ENCODE measurements at regions not wholly inside any gene's neighbourhood (a gene's known extent, or its start where the extent isn't known, plus 50 kb on each side); places are given as distances from the start of the nearest gene placed in this dataset.

DNA sequence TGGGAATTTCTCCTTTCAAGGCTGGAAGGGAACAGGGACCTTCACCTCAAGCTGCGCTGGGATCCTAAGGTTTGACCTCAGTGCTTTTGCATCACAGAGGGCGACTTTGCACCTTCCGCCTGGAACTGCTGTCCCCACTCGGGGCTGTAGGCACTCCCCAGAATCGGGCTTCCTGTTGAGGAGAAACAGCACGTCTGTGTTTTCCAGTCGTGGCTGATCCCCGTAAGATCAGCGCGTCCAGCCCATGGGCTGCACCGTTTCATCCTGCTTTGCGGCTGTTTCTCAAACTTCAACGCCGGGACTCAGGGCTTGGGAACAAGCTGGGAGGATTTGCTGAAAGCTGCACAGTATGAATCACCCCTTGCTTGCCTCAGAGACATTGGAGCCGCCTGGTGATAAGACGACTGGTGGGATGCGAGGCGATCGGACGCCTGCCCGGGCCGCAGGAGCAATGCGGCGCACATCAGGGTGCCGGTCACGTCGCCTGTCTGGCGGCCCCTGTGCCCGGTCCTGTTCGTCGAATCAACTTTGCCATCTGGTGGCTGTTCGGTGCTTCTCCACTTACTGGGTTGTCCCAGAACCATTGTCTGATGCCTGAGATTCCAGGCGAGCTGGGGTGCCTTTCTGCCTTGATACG, 53.6 kb upstream of the FRMD1 start:
- 36 to 38% methylated on average over 14 to 33 of the region's 34 CpGs for WGBS, 2 donors
- no peak for TF ChIP-seq POLR2A (IDR thresholded peaks at IDR 0.05)
- no peak for TF ChIP-seq POLR2AphosphoS5 (IDR thresholded peaks at IDR 0.05)
- TF ChIP-seq, protein P1, sequence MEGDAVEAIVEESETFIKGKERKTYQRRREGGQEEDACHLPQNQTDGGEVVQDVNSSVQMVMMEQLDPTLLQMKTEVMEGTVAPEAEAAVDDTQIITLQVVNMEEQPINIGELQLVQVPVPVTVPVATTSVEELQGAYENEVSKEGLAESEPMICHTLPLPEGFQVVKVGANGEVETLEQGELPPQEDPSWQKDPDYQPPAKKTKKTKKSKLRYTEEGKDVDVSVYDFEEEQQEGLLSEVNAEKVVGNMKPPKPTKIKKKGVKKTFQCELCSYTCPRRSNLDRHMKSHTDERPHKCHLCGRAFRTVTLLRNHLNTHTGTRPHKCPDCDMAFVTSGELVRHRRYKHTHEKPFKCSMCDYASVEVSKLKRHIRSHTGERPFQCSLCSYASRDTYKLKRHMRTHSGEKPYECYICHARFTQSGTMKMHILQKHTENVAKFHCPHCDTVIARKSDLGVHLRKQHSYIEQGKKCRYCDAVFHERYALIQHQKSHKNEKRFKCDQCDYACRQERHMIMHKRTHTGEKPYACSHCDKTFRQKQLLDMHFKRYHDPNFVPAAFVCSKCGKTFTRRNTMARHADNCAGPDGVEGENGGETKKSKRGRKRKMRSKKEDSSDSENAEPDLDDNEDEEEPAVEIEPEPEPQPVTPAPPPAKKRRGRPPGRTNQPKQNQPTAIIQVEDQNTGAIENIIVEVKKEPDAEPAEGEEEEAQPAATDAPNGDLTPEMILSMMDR (IDR thresholded peaks at IDR 0.05): peak; percentile 23 to 56 (median 34)
- no peak for TF ChIP-seq EP300 (IDR thresholded peaks at IDR 0.05)
- Histone ChIP-seq H3K27me3 (no peaks in the 10 kb centered on the region), H3K4me1 (peaks cover 0 to 13% (median 6%) of the 10 kb centered on the region in 4 donors), H3K4me3 (peak overlapping the region in 2 of 4 donors; percentile 27 to 34), H3K27ac (no peak overlapping the region), H3K9me3 (no peaks in the 10 kb centered on the region), H3K36me3 (no peaks in the 10 kb centered on the region)
- peak; percentile 38 to 87 for DNase-seq
- peak in 1 of 2 donors; percentile 82 for ATAC-seq (ENCODE audit: low FRiP score in 2 of 2)

DNA sequence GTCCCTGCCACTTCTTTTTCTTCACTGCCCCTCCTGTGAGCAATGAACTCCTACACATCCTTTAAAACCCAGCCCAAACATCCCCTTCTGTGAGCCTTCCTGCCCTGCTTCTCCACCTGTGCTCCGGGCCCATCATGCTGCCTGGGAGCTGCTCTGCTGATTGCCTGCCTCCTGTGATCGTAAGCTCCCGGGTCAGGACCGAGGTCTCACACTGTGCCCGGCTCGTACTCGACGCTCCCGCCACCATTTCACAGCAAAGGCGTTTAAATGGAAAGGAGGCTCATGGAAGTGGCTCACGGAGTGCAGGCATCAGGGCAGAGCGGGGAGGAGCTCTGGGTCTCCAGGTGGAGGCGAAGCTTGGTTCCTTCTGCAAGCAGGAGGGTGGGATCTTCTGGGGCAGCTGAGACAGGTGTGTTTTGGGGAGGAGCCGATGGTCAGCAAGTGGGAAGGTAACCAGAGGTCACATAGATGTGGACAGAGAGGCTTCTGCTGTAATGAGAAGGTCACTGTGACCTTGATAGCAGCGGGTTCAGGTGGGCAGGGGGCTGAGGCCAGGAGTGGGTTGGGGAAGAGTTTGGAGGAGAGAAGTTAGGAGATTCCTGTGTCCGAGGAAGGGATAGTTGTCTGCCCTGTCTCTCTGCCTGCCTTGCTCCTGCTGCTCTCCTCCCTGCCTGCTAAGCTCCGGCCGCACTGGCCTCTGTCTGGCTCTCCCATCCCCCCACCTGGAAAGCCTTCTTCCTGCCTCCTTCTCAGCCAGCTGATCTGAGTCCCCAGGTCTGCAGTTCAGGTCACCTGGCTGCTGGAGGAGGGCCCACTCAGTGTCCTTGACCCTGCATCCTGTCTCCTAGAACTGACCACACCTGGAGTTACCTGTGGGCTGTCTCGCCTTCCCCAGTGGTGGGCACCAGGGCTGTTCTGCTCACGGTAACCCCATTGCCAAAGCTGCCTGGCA, 52.7 kb upstream of the FRMD1 start:
- DNase-seq (no peak), ATAC-seq (ENCODE audit: low FRiP score in 2 of 2) (no peak)
- Histone ChIP-seq H3K27me3 (no peaks in the 10 kb centered on the region), H3K9me3 (no peaks in the 10 kb centered on the region), H3K27ac (no peak overlapping the region), H3K4me1 (peaks cover 0 to 13% (median 6%) of the 10 kb centered on the region in 4 donors), H3K4me3 (no peak overlapping the region), H3K36me3 (no peaks in the 10 kb centered on the region)
- WGBS, 2 donors: 82 to 84% methylated on average over 20 of the region's 20 CpGs
- TF ChIP-seq POLR2A (IDR thresholded peaks at IDR 0.05): no peak
- TF ChIP-seq, protein P1 (IDR thresholded peaks at IDR 0.05): no peak
- no peak for TF ChIP-seq POLR2AphosphoS5 (IDR thresholded peaks at IDR 0.05)
- TF ChIP-seq EP300 (IDR thresholded peaks at IDR 0.05): no peak

DNA sequence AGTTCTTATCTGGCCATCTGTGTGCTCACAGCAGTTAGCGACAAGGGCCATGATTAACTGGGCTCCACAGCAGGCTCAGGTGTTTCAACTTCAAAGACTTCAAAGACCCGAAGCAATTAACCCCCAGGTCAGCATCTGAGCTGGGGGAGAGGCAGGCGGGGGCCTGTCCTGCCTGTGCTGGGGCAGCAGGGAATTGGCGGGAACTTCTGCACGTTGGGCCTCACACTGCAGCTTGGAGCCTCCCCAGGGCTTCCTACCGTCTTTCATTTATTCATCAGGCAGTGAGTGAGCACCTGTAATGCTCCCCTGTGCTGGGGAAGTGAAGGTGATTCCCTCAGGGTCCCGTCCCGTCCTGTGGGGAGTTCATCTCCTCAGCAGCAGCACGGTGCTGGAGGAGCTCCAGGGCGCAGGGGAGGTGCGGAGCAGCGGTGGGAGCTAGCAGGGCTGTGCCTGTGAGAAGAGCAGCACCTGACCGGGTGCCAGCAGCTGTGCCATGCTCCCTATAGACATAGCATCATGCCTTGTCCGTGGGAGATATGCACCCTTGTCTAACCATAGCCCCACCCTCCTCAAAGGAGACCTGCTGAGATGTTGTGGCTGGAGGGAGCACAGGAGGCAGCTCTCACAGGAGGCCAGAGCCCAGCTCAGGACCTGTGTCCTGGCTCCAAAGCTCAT, 51.8 kb upstream of the FRMD1 start:
- WGBS, 2 donors: 60 to 82% methylated on average over 14 of the region's 14 CpGs
- Histone ChIP-seq H3K27ac (no peak overlapping the region), H3K9me3 (no peaks in the 10 kb centered on the region), H3K4me1 (peaks cover 0 to 13% (median 6%) of the 10 kb centered on the region in 4 donors), H3K36me3 (no peaks in the 10 kb centered on the region), H3K4me3 (no peak overlapping the region), H3K27me3 (no peaks in the 10 kb centered on the region)
- ATAC-seq (ENCODE audit: low FRiP score in 2 of 2): no peak
- TF ChIP-seq, protein P1 (IDR thresholded peaks at IDR 0.05): no peak
- TF ChIP-seq POLR2A (IDR thresholded peaks at IDR 0.05) (no peak), EP300 (IDR thresholded peaks at IDR 0.05) (no peak), POLR2AphosphoS5 (IDR thresholded peaks at IDR 0.05) (no peak)
- peak in 1 of 2 donors; percentile 58 for DNase-seq

DNA sequence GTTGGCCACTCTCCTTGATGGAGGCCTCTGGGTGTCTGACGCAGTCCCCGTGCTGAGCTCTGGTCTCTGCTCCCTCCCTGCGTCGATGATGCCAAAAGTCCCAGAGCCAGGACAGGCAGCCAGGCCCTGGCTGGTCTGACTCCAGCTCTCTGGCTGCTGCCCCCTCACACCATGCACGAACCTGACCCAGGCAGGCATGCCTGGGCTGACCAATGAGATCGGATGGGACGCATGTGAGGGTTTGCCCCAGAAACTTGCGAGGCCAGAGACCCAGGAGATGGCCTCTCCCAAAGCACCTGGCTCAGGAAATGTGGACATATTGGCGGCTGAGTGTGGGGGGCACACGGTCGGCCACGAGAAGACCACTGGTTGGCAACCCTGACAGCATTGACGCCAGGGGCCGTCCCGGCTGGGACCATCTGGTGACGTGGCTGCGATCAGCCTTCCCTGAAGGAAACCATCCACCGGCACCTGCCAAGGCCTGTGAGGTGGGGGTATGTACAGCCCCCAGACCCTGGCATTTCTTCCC, 51.2 kb upstream of the FRMD1 start:
- H3K9me3 ChIP-seq: no peaks in the 10 kb centered on the region
- WGBS, 2 donors: 86% methylated on average over 18 of the region's 18 CpGs; no CpG with 5 or more reads in 1 of the 2 donors
- peaks cover 0 to 13% (median 6%) of the 10 kb centered on the region in 4 donors for H3K4me1 ChIP-seq
- no peak overlapping the region for H3K27ac ChIP-seq
- ATAC-seq (ENCODE audit: low FRiP score in 2 of 2) (no peak), DNase-seq (peak in 1 of 2 donors; percentile 66)
- H3K4me3 ChIP-seq: no peak overlapping the region
- no peaks in the 10 kb centered on the region for H3K36me3 ChIP-seq
- TF ChIP-seq POLR2A (IDR thresholded peaks at IDR 0.05) (no peak), EP300 (IDR thresholded peaks at IDR 0.05) (no peak), POLR2AphosphoS5 (IDR thresholded peaks at IDR 0.05) (no peak)
- TF ChIP-seq, protein P1 (IDR thresholded peaks at IDR 0.05): no peak
- H3K27me3 ChIP-seq: no peaks in the 10 kb centered on the region
